ENCODE measurements at regions not wholly inside any gene's neighbourhood (a gene's known extent, or its start where the extent isn't known, plus 50 kb on each side); places are given as distances from the start of the nearest gene placed in this dataset.

- H3K79me2 ChIP-seq (ENCODE audit: insufficient read depth, low read length): no peaks in the 10 kb centered on the region
- TF ChIP-seq, protein P1, sequence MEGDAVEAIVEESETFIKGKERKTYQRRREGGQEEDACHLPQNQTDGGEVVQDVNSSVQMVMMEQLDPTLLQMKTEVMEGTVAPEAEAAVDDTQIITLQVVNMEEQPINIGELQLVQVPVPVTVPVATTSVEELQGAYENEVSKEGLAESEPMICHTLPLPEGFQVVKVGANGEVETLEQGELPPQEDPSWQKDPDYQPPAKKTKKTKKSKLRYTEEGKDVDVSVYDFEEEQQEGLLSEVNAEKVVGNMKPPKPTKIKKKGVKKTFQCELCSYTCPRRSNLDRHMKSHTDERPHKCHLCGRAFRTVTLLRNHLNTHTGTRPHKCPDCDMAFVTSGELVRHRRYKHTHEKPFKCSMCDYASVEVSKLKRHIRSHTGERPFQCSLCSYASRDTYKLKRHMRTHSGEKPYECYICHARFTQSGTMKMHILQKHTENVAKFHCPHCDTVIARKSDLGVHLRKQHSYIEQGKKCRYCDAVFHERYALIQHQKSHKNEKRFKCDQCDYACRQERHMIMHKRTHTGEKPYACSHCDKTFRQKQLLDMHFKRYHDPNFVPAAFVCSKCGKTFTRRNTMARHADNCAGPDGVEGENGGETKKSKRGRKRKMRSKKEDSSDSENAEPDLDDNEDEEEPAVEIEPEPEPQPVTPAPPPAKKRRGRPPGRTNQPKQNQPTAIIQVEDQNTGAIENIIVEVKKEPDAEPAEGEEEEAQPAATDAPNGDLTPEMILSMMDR (conservative IDR thresholded peaks at IDR 0.05; ENCODE audit: low read length): no peak
- no peak for TF ChIP-seq EZH2phosphoT487 (IDR thresholded peaks at IDR 0.05; ENCODE audit: borderline replicate concordance)
- H3K4me3 ChIP-seq (ENCODE audit: low read length, poor library complexity, severe bottlenecking): no peak overlapping the region
- no peaks in the 10 kb centered on the region for H3K9me2 ChIP-seq (replicated peaks; ENCODE audit: low read depth, low read length)
- no peaks in the 10 kb centered on the region for H3F3A ChIP-seq (ENCODE audit: low read depth)
- H2AFZ ChIP-seq (ENCODE audit: low read length): no peak overlapping the region
- no peaks in the 10 kb centered on the region for H3K9me3 ChIP-seq (ENCODE audit: insufficient read depth, low read depth, low read length)
- H3K36me3 ChIP-seq (ENCODE audit: insufficient read depth, low read length): no peaks in the 10 kb centered on the region
- no peak overlapping the region for H3K9ac ChIP-seq (ENCODE audit: low read depth, low read length, poor library complexity, severe bottlenecking)
- H3K4me1 ChIP-seq (ENCODE audit: insufficient read depth, low read length, poor library complexity, severe bottlenecking): no peaks in the 10 kb centered on the region
- H3K4me2 ChIP-seq (ENCODE audit: low read depth, low read length, poor library complexity, severe bottlenecking): no peak overlapping the region
- H3K27me3 ChIP-seq (ENCODE audit: insufficient read depth, low read length, poor library complexity, severe bottlenecking): no peaks in the 10 kb centered on the region
- H4K20me1 ChIP-seq (ENCODE audit: insufficient read depth, low read length, poor library complexity, severe bottlenecking): no peaks in the 10 kb centered on the region
These were observed 51.8 kb upstream of the PAX1 start for GRCh38 chr20:21653628-21654027.

DNA sequence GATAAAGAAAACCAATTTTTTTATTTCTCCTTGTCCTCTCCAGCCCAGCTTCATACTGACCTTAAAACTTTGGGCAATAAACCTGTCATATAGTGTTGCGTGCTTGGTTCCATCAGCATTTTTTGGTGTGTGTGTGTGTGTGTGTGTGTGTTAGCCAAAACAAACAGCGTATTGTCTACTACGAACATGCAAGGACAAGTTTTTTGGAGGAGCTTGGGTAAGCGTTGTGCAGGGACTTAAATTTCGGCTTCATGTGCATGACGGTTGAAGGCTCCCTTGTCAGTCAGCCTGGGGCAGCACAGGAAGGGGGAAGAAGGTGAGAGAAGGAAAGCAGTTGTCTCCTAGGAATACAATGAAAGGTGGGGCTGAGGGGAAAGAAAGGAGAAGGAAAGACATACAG is 62.0 kb upstream of the PAX1 start:
- Histone ChIP-seq H3K9ac (ENCODE audit: low read depth, low read length, poor library complexity, severe bottlenecking) (peak overlapping the region; percentile 0), H3K4me3 (ENCODE audit: low read length, poor library complexity, severe bottlenecking) (no peak overlapping the region), H3K9me2 (replicated peaks; ENCODE audit: low read depth, low read length) (no peaks in the 10 kb centered on the region), H3K36me3 (ENCODE audit: insufficient read depth, low read length) (no peaks in the 10 kb centered on the region), H3K9me3 (ENCODE audit: insufficient read depth, low read depth, low read length) (0 out of 2 replicates have a peak, but pooled peaks cover 4% of the 10 kb centered on the region), H3K4me1 (ENCODE audit: insufficient read depth, low read length, poor library complexity, severe bottlenecking) (peaks cover 28% of the 10 kb centered on the region), H3K4me2 (ENCODE audit: low read depth, low read length, poor library complexity, severe bottlenecking) (peak overlapping the region; percentile 37), H3K79me2 (ENCODE audit: insufficient read depth, low read length) (no peaks in the 10 kb centered on the region), H3F3A (ENCODE audit: low read depth) (no peaks in the 10 kb centered on the region), H2AFZ (ENCODE audit: low read length) (no peak overlapping the region), H4K20me1 (ENCODE audit: insufficient read depth, low read length, poor library complexity, severe bottlenecking) (no peaks in the 10 kb centered on the region), H3K27me3 (ENCODE audit: insufficient read depth, low read length, poor library complexity, severe bottlenecking) (no peaks in the 10 kb centered on the region)
- TF ChIP-seq, protein P1 (conservative IDR thresholded peaks at IDR 0.05; ENCODE audit: low read length): no peak
- no peak for TF ChIP-seq EZH2phosphoT487 (IDR thresholded peaks at IDR 0.05; ENCODE audit: borderline replicate concordance)

DNA sequence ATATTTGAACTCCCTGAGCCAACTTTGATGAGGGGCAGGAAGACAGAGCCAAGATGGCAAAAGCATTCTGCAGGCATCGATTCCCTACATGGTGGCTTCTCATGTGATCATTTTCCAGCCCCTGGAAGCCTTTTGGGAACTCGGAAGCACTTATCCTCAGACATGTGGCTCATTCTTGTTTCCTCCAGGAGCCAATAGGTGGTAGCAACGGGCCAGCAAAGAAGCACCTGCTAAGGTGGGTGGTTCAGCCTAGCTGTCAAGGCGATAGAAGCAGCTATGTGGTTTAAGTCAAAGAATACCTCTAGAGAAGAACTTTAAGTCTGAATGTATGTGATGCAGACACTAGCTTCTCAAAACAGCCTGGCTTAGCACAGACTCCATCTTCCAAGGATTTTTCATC is 64.9 kb upstream of the PAX1 start:
- Histone ChIP-seq H3K27me3 (ENCODE audit: insufficient read depth, low read length, poor library complexity, severe bottlenecking) (no peaks in the 10 kb centered on the region), H3K36me3 (ENCODE audit: insufficient read depth, low read length) (no peaks in the 10 kb centered on the region), H3K4me1 (ENCODE audit: insufficient read depth, low read length, poor library complexity, severe bottlenecking) (peaks cover 28% of the 10 kb centered on the region), H3K4me3 (ENCODE audit: low read length, poor library complexity, severe bottlenecking) (no peak overlapping the region), H3F3A (ENCODE audit: low read depth) (no peaks in the 10 kb centered on the region), H3K4me2 (ENCODE audit: low read depth, low read length, poor library complexity, severe bottlenecking) (no peak overlapping the region), H3K79me2 (ENCODE audit: insufficient read depth, low read length) (no peaks in the 10 kb centered on the region), H3K9ac (ENCODE audit: low read depth, low read length, poor library complexity, severe bottlenecking) (no peak overlapping the region), H2AFZ (ENCODE audit: low read length) (peak overlapping the region; percentile 43; the same call in 1 of the 2 replicates), H4K20me1 (ENCODE audit: insufficient read depth, low read length, poor library complexity, severe bottlenecking) (no peaks in the 10 kb centered on the region), H3K9me2 (replicated peaks; ENCODE audit: low read depth, low read length) (no peaks in the 10 kb centered on the region), H3K9me3 (ENCODE audit: insufficient read depth, low read depth, low read length) (no peaks in the 10 kb centered on the region)
- TF ChIP-seq, protein P1 (conservative IDR thresholded peaks at IDR 0.05; ENCODE audit: low read length): peak; percentile 70
- TF ChIP-seq EZH2phosphoT487 (IDR thresholded peaks at IDR 0.05; ENCODE audit: borderline replicate concordance): no peak
